ENCODE measurements at regions not wholly inside any gene's neighbourhood (a gene's known extent, or its start where the extent isn't known, plus 50 kb on each side); places are given as distances from the start of the nearest gene placed in this dataset.

DNA sequence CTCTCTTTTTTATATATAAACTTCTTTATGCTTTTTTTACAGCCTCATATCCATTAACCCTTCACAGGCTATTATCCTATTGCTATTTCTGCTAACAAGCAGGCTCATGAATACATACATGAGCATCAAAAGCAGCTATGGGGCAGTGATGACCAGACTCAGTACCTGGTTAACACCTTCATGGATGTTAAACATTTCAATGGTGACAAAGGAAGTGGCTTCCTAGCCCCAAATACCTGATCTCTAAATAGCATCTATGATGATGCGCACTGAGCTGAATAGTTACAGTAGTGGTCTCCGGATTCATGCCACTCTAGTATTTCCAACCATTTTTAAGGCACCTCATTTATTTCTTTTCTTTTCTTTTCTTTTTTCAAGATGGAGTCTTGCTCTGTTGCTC lies 101.1 kb downstream of the TM2D1 start:
- Histone ChIP-seq H3K4me1 (replicated peaks in 1 of 4; ENCODE audit: control insufficient read depth in 3 of 4, insufficient read depth in 4 of 4, low read length in 3 of 4) (no peaks in the 10 kb centered on the region), H3K79me2 (ENCODE audit: control insufficient read depth in 1 of 2, insufficient read depth in 2 of 2, low read length in 2 of 2) (no peaks in the 10 kb centered on the region), H2AFZ (ENCODE audit: low read length) (no peak overlapping the region), H2BK120ac (replicated peaks; ENCODE audit: low read depth, low read length) (no peak overlapping the region), H4K5ac (ENCODE audit: insufficient read length, low read depth, low read length) (no peak overlapping the region), H3K27ac (ENCODE audit: low read depth, low read length) (no peak overlapping the region), H3K9me3 (ENCODE audit: insufficient read depth in 2 of 2, low read depth in 1 of 2, low read length in 1 of 2) (no peaks in the 10 kb centered on the region), H4K20me1 (replicated peaks in 1 of 2; ENCODE audit: control insufficient read depth in 1 of 2, insufficient read depth in 2 of 2, low read length in 2 of 2) (no peaks in the 10 kb centered on the region), H3K23me2 (ENCODE audit: low read depth, low read length) (no peaks in the 10 kb centered on the region), H3K4me3 (ENCODE audit: extremely low read depth in 1 of 4, insufficient read depth in 2 of 4, low read depth in 3 of 4, low read length in 4 of 4) (no peak overlapping the region), H3K4me2 (ENCODE audit: insufficient read depth in 1 of 2, low read depth in 2 of 2, low read length in 2 of 2) (no peak overlapping the region), H2BK12ac (ENCODE audit: low read depth, low read length) (no peak overlapping the region), H4K91ac (replicated peaks; ENCODE audit: insufficient read length, low read length) (no peak overlapping the region), H3K56ac (replicated peaks; ENCODE audit: insufficient read length, low read depth, low read length) (no peak overlapping the region), H3K14ac (ENCODE audit: insufficient read length) (no peak overlapping the region), H3K4ac (replicated peaks; ENCODE audit: insufficient read length, low read depth, low read length) (no peak overlapping the region), H2BK15ac (ENCODE audit: low read length) (no peak overlapping the region), H2BK20ac (ENCODE audit: low read length) (no peak overlapping the region), H4K8ac (ENCODE audit: extremely low read depth, insufficient read depth, low read length) (no peak overlapping the region), H2BK5ac (ENCODE audit: low read depth, low read length) (no peak overlapping the region), H3K9ac (replicated peaks in 1 of 4; ENCODE audit: extremely low read depth in 1 of 4, low read depth in 3 of 4, low read length in 3 of 4) (no peak overlapping the region), H2AK5ac (ENCODE audit: low read depth, low read length) (no peak overlapping the region), H3K27me3 (replicated peaks in 1 of 4; ENCODE audit: control insufficient read depth in 3 of 4, extremely low read depth in 1 of 4, insufficient read depth in 3 of 4, low read length in 3 of 4) (no peaks in the 10 kb centered on the region; a peak in 1 of 7 replicates), H3K36me3 (ENCODE audit: control insufficient read depth in 2 of 4, insufficient read depth in 4 of 4, low read length in 3 of 4) (no peaks in the 10 kb centered on the region), H3K18ac (ENCODE audit: extremely low read depth, low read length) (no peak overlapping the region), H3K79me1 (ENCODE audit: low read depth, low read length) (no peaks in the 10 kb centered on the region), H3K23ac (ENCODE audit: insufficient read length) (no peak overlapping the region)
- no peak for DNase-seq (ENCODE audit: low read depth in 1 of 2, low spot score in 2 of 2)
- ChIA-PET POLR2A (ENCODE audit: partially characterized antibody) (no interaction called here), CTCF (ENCODE audit: partially characterized antibody) (interaction anchor here (0.9 to 1.7 kb wide), 3 partner anchors 10 to 22 kb away, joined by 3 to 4 read pairs (median 3); no protein-coding TSS in a partner anchor)
- no peak for FAIRE-seq
- WGBS, 2 experiments (ENCODE audit: extremely low coverage in 1 of 2, insufficient coverage in 1 of 2, insufficient read length in 1 of 2, insufficient replicate concordance in 2 of 2, low coverage in 1 of 2, low lambda C conversion rate in 2 of 2, missing lambda C conversion rate in 1 of 2) = 97% methylated on average over 2 of the region's 2 CpGs; no CpG with 5 or more reads in 1 of the 2 experiments
- TF ChIP-seq RXRA (IDR thresholded peaks at IDR 0.05; ENCODE audit: insufficient read depth, low read depth, low read length) (no peak), ZNF274 (IDR thresholded peaks at IDR 0.05; ENCODE audit: borderline replicate concordance, extremely low read depth, low read length) (no peak), HDAC6 (IDR thresholded peaks at IDR 0.05; ENCODE audit: low read depth, low read length) (no peak), CBX8 (IDR thresholded peaks at IDR 0.05; ENCODE audit: borderline replicate concordance, low read depth, low read length) (no peak), SIRT6 (IDR thresholded peaks at IDR 0.05; ENCODE audit: low read length) (no peak), GTF2F1 (IDR thresholded peaks at IDR 0.05; ENCODE audit: borderline replicate concordance, low read depth, low read length) (no peak), POLR2AphosphoS5 (IDR thresholded peaks at IDR 0.05; ENCODE audit: low read depth, low read length) (no peak)
- TF ChIP-seq, protein P1, sequence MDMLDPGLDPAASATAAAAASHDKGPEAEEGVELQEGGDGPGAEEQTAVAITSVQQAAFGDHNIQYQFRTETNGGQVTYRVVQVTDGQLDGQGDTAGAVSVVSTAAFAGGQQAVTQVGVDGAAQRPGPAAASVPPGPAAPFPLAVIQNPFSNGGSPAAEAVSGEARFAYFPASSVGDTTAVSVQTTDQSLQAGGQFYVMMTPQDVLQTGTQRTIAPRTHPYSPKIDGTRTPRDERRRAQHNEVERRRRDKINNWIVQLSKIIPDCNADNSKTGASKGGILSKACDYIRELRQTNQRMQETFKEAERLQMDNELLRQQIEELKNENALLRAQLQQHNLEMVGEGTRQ (IDR thresholded peaks at IDR 0.05; ENCODE audit: low read length) = no peak
